A172 (cell line): ENCODE measurements at regions not wholly inside any gene's neighbourhood (a gene's known extent, or its start where the extent isn't known, plus 50 kb on each side); places are given as distances from the start of the nearest gene placed in this dataset.

Source experiments
- DNase-seq: peaks from one replicate; pipeline ENCODE4 v3.0.0-alpha.2; 2015; ENCODE audit warnings: low spot score

GRCh38 chr2:6656633-6657032, 209.1 kb downstream of the CMPK2 start:
- DNase-seq: no peak

DNA sequence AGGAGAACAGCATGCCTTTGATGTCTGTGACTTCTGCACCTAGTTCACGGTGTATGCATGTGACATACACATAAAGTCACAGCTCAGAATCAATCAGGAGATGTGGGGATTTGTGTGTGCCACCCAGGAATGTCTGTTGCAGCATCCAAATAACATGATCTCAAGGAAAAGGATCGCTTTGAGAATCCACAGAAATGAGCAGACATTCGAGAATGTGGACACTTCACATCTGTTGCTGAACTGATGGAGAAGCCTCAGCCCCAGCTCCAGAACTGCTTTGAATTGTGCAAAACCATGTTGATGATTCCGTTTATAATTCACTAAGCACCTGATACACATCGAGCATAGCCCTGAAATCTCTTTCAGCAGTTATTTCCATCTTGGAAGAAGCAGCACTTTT, 208.6 kb downstream of the CMPK2 start:
- no peak for DNase-seq

DNA sequence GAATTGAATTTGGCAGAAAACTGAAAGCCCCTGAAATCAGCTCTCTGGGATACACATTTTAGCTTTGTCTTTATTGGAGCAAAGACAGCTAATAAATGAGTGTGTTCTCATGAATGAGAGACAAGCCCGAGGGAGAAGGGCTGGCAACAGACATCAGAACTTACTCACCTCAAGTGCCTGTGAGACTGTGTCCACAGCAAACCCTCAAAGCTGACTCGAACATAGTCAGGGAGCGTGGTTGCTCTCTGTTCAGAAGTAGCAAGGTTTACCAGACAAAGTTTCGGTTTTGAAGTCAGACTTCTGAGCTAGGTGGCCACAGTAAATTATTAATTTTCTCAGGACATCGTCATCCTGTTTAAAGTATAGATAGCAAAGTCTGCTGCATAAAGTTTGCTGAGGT, 207.9 kb downstream of the CMPK2 start:
- no peak for DNase-seq

DNA sequence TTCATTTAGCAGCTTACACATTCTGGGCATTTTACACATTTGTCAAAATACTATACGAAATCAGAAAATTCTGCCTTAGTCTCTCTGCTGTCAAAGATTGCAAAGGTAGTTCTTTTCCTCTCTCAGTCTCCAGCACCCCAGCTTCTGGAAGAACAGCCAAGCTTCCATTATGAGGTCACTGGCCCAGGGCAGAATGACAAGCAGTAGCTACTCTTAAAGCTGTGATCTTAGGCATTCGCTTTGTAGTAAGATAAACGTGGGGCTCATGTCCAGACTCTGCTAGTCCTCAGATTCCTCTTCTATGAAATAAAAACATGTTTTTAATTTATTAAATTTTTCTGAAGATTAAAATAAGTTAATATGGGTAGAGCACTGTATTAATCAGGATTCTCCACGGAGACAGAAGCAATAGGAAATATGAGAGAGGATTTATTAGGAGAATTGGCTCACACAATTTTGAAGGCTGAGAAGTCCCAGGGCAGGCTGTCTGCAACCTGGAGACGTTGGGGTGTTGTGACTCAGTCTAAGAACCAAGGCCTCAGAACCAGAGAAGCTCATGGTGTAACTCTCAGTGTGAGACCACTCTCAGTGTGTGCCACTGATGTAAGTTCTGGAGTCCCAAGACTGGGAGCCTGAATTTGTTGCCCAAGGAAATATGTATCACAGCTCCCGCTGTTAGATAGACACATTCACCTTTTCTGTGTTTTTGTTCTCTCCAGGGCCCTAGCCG, 201.2 kb downstream of the CMPK2 start:
- no peak for DNase-seq

- no peak for DNase-seq
These were observed 200.3 kb downstream of the CMPK2 start for GRCh38 chr2:6665093-6666045.

GRCh38 chr2:6667326-6667725, 198.4 kb downstream of the CMPK2 start:
- no peak for DNase-seq

GRCh38 chr2:6671913-6672312, 193.8 kb downstream of the CMPK2 start:
- DNase-seq: no peak

DNA sequence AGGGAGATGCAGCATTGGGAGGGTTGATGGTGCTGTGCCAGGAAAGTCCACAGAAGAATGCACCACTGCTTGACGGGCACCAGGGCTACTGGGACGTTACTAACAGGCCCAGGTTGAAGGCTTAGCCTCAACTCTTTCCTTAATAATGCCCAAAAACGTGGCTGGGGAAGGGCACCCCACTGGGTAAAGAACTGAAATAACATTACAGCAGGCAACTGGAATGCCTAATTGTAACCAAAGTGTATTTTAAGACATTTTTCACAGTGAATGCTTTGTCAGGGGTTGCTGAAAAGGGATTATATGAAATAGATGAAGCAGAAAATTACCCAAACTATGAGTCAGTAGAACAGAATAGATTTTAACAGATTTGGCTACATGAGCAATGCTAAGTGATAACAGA, 191.3 kb downstream of the CMPK2 start:
- DNase-seq: peak; percentile 18

GRCh38 chr2:6675791-6676190, 189.9 kb downstream of the CMPK2 start:
- DNase-seq: no peak

DNA sequence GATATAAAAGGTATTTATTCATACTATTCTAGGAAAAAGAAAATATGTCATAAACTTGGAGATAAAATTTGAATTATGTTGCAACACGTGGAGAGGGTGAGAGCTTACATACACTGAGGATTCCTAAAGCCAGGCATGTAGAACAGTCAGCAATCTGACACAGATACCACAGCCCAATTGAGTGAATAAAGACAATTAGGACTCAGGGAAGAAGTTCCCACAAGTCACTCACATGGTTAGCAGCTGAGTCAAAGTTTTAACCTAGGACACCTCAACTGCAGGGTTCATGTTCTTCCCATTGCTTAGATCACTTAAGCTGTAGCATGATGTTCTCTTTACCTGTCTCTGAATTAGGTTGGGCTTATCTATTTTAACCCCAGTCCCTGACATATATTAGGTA, 189.5 kb downstream of the CMPK2 start:
- no peak for DNase-seq

- DNase-seq: no peak
These were observed 188.9 kb downstream of the CMPK2 start for GRCh38 chr2:6676776-6677175.

DNA sequence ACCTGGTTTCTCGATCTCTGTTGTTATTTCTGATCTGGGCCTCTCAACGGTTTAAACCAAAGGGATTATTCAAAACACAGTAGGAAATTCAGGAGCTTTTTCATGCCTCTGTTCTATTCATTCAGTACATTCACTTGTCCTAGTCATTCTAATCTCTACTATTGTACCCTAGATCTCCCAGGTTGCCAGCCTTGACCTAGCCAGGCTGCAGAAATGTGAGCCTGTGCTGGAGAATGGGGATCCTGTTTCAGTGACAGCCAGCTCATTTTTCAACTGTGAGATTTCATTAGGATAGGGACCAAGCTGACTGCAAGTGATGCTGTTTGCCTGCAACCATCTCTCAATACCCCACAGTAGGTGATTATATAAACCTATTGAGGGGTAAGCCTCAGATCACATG, 186.2 kb downstream of the CMPK2 start:
- no peak for DNase-seq

- no peak for DNase-seq
These were observed 182.2 kb downstream of the CMPK2 start for GRCh38 chr2:6683516-6683915.

DNA sequence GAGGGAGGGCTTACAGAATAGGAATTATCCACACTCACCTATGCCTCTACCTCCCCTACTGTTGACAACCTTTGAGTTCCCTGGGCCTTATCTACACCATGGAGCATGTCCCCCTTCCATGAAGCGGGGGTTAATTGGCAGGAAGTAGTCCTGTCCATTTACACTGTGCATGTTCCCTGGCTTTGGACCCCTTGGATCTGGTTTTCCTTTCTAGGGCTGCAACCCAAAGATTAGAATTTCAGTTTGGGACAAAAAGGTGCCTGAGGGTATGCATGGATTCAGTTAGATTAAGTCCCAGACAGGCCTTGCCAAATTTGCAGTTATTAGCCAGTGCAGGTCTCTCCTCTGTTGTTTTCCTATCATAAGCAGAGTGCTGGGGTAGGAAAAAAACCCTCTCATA, 180.3 kb downstream of the CMPK2 start:
- no peak for DNase-seq

GRCh38 chr2:6692056-6692455, 173.7 kb downstream of the CMPK2 start:
- no peak for DNase-seq

DNA sequence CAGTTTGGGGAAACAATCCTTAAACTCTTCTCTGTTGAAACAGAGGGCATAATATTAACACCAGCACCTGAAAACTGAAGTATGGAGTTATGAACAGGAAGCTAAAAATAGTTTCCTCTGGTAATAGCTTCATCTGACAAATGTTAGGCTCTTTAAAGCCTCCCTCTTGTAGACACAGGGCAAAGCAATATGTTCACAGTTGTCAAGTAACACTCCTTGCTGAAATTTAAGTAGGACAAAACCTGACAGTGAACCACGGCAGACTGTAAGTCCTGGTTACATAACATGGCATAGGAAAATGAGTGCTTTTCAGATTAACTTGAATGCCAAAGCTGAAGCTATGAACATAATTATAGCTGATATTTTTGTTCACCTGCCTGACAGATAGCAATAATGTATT, 172.9 kb downstream of the CMPK2 start:
- no peak for DNase-seq

DNA sequence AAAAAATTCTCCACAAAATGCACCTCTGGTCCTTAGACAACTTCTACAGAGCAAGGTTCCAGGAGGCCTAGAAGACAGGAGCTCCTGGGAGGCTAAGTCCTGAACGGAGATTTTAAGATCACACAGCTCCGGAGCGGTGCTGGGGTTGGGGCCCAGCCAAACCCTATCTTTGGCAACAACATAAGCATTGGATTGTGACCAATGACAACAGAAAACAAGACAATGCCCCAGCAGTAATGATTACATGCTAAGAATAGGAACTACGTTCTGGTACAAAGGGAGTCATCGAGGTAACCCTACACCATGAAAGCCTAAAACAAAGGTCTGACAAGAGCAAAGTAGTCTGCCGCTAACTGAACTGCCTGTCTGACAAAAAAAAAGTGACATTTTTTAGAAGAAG, 171.2 kb downstream of the CMPK2 start:
- no peak for DNase-seq

- DNase-seq: no peak
These were observed 165.4 kb downstream of the CMPK2 start for GRCh38 chr2:6700335-6700734.

- no peak for DNase-seq
These were observed 161.6 kb downstream of the CMPK2 start for GRCh38 chr2:6704077-6704476.

- no peak for DNase-seq
These were observed 144.3 kb downstream of the CMPK2 start for GRCh38 chr2:6721395-6721794.

- DNase-seq: no peak
These were observed 143.1 kb downstream of the CMPK2 start for GRCh38 chr2:6722574-6722973.

DNA sequence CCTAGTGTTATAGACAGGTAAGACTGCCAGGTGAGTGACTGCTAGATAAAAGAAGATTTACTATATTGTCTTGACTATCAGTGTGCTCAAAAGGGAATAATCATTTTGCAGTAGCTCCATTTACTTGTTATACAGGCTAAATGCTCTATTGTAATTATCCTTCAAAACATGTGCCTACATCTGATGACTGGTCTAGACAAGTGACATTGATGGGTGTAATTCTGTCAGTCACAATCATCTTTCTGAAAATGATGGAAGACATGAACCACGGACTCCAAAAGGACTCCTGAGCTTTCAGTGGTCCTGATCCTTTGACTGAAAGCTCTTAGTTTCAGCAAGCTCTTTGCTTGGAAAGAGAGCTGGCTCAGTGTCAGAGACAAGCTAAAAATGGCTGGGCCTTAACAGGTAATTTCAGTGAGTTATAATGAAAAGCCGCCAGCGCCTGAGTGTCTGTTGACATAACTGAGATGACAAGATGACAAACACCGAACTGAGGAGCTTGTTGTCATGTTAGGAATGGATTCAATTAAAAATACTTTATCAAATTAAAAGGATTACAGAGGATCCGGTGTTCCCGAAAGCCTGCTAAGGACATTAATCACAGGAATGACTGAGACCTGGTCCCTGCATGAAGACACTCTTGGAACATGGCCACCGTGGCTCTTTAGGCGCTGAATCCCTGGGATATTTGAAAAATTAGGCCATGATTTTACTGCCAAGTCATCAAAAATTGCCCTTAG, 141.7 kb downstream of the CMPK2 start:
- no peak for DNase-seq
